ENCODE measurements at regions not wholly inside any gene's neighbourhood (a gene's known extent, or its start where the extent isn't known, plus 50 kb on each side); places are given as distances from the start of the nearest gene placed in this dataset.
"Not testable (repeated sequence)": the region's sequence is repeated elsewhere in the genome, so short reads cannot be mapped to it uniquely, and the experiment has no call there.

DNA sequence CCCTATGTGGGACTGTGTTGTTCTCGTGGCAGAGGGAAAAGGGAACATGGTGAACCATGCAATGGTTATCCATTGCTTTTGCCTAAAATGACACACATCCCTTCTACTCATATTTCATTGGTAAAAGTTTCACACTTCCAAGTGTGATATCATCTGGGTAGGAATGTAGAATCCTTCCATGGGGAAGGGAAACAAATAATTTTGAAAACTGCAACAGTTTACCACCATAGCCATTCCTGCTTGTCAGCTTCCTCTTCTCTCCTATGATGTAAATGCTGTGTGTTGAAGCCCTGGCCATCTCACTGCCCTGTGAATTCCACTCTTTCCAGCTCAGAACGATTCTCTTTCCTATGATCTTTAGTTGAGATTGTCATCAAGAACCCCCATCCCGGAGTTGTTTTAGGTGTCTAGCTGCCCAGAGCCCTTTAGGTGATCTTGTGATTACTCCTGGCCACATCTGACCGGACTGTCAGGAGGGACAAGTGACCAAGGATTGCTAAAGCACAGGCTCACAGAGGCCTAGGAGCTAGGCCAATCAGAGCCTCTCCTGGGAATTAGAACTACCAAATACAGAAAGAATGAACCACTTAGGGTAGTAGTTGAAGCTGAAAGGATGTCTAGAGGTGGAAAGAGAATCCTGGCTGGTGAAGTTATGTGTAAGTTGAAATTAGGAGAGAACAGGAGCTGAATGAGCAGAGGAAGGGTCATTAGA lies 84.6 kb downstream of the VCPKMT start:
- Histone ChIP-seq H3K27ac (no peak overlapping the region), H3K4me3 (no peak overlapping the region), H3K9me3 (no peaks in the 10 kb centered on the region), H3K4me1 (no peaks in the 10 kb centered on the region), H3K9ac (ENCODE audit: low read depth in 2 of 2, low read length in 2 of 2) (no peak overlapping the region), H3K36me3 (no peaks in the 10 kb centered on the region), H3K27me3 (no peaks in the 10 kb centered on the region)
- no peak for DNase-seq
- intact Hi-C loops (cut with DNase I) = no loop called here
- TF ChIP-seq, protein P1, sequence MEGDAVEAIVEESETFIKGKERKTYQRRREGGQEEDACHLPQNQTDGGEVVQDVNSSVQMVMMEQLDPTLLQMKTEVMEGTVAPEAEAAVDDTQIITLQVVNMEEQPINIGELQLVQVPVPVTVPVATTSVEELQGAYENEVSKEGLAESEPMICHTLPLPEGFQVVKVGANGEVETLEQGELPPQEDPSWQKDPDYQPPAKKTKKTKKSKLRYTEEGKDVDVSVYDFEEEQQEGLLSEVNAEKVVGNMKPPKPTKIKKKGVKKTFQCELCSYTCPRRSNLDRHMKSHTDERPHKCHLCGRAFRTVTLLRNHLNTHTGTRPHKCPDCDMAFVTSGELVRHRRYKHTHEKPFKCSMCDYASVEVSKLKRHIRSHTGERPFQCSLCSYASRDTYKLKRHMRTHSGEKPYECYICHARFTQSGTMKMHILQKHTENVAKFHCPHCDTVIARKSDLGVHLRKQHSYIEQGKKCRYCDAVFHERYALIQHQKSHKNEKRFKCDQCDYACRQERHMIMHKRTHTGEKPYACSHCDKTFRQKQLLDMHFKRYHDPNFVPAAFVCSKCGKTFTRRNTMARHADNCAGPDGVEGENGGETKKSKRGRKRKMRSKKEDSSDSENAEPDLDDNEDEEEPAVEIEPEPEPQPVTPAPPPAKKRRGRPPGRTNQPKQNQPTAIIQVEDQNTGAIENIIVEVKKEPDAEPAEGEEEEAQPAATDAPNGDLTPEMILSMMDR (IDR thresholded peaks at IDR 0.05) = no peak

DNA sequence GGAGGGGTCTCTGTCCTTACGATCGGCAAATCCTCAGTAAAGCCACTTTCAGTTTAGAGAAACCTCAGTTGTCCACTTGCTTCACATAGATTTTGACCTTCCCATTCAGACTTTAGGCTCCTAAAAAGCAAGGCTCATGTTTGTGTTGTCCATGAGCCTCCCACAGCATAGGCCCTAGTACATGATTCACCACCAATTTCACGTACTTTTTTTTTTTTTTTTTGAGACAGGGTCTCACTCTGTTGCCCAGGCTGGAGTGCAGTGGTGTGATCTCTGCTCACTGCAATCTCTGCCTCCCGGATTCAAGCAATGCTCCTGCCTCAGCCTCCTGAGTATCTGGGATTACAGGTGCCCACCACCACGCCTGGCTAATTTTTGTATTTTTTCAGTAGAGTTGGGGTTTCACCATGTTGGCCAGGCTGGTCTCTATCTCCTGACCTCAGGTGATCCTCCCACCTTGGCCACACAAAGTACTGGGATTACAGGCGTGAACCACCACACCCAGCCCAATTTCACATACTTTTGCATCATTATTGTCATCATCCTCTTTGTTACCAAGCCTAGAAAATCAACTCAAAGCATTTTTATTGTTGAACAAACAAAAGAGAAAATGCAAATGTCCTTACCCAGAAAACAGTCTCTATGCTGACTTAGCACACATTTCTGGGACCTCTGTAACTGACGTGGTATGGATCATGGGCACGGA lies 83.8 kb downstream of the VCPKMT start:
- DNase-seq; H3K4me1 ChIP-seq; H3K36me3 ChIP-seq; H3K27ac ChIP-seq; H3K4me3 ChIP-seq; intact Hi-C loops (cut with DNase I); H3K9me3 ChIP-seq; H3K27me3 ChIP-seq; H3K9ac ChIP-seq (ENCODE audit: low read depth in 2 of 2, low read length in 2 of 2): not testable (repeated sequence)

GRCh38 chr14:50035214-50035613 lies 81.2 kb downstream of the VCPKMT start:
- no peaks in the 10 kb centered on the region for H3K27me3 ChIP-seq
- no peak overlapping the region for H3K9ac ChIP-seq (ENCODE audit: low read depth in 2 of 2, low read length in 2 of 2)
- no peak overlapping the region for H3K27ac ChIP-seq
- intact Hi-C loops (cut with DNase I) = no loop called here
- H3K4me1 ChIP-seq = peaks cover 4% of the 10 kb centered on the region
- no peak for DNase-seq
- no peak overlapping the region for H3K4me3 ChIP-seq
- no peaks in the 10 kb centered on the region for H3K36me3 ChIP-seq
- H3K9me3 ChIP-seq = no peaks in the 10 kb centered on the region
- TF ChIP-seq, protein P1 (IDR thresholded peaks at IDR 0.05) = no peak

DNA sequence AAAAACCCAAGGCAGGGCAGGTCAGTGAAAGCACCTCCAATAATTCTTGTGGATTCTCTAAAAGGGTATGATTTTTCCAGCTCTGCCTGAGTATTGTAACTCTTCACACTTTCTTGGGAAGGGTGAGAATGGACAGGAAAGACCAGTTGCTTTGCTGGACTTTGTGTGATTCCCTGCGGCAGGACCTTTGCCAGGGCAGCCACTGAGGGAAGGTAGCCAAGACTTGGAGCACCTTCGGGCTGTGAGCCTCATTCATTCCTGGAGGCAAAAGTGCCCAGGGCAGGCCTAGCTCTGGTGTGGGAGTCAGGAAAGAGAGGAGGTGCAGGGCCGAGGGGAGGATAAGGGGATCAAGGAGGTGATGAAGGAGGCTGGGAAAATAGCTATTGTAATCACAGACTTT lies 80.2 kb downstream of the VCPKMT start:
- Histone ChIP-seq H3K4me1 (peaks cover 11% of the 10 kb centered on the region), H3K9ac (ENCODE audit: low read depth in 2 of 2, low read length in 2 of 2) (no peak overlapping the region), H3K27me3 (no peaks in the 10 kb centered on the region), H3K9me3 (no peaks in the 10 kb centered on the region), H3K36me3 (no peaks in the 10 kb centered on the region), H3K27ac (no peak overlapping the region), H3K4me3 (no peak overlapping the region)
- TF ChIP-seq, protein P1 (IDR thresholded peaks at IDR 0.05) = no peak
- intact Hi-C loops (cut with DNase I) = no loop called here
- DNase-seq = no peak

- H3K4me1 ChIP-seq = peaks cover 11% of the 10 kb centered on the region
- no peaks in the 10 kb centered on the region for H3K36me3 ChIP-seq
- TF ChIP-seq, protein P1 (IDR thresholded peaks at IDR 0.05) = no peak
- no peaks in the 10 kb centered on the region for H3K9me3 ChIP-seq
- no peak overlapping the region for H3K9ac ChIP-seq (ENCODE audit: low read depth in 2 of 2, low read length in 2 of 2)
- intact Hi-C loops (cut with DNase I) = no loop called here
- no peak overlapping the region for H3K4me3 ChIP-seq
- no peaks in the 10 kb centered on the region for H3K27me3 ChIP-seq
- H3K27ac ChIP-seq = no peak overlapping the region
- DNase-seq = no peak
These were observed 79.7 kb downstream of the VCPKMT start for GRCh38 chr14:50036637-50037036.

DNA sequence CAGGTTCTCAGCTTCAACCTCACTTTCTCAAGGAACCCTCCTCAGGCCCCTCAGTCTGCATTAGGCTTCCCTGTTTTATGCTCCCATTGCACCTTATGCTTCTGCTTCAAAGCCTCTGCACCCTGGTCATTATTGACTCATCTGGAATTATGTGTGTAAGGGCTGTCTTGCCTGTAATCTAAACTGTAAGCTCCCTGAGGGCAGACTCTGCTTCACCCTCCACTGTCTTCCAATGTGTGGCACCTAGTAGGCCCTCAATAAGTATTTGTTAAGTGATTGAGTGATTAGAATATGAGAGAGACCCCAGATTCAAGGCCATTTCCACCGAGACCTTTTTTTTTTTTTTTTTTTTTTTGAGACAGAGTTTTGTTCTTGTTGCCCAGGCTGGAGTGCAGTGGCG lies 79.1 kb downstream of the VCPKMT start:
- no peak overlapping the region for H3K27ac ChIP-seq

More for the DNA sequence above, 79.1 kb downstream of the VCPKMT start:
- TF ChIP-seq, protein P1 (IDR thresholded peaks at IDR 0.05) = no peak
- no peaks in the 10 kb centered on the region for H3K9me3 ChIP-seq
- peaks cover 11% of the 10 kb centered on the region for H3K4me1 ChIP-seq
- no peak overlapping the region for H3K9ac ChIP-seq (ENCODE audit: low read depth in 2 of 2, low read length in 2 of 2)
- no peaks in the 10 kb centered on the region for H3K27me3 ChIP-seq
- DNase-seq = no peak
- H3K36me3 ChIP-seq = no peaks in the 10 kb centered on the region
- intact Hi-C loops (cut with DNase I) = no loop called here
- H3K4me3 ChIP-seq = no peak overlapping the region
